ENCODE measurements at regions not wholly inside any gene's neighbourhood (a gene's known extent, or its start where the extent isn't known, plus 50 kb on each side); places are given as distances from the start of the nearest gene placed in this dataset.
"Not testable (repeated sequence)": the region's sequence is repeated elsewhere in the genome, so short reads cannot be mapped to it uniquely, and the experiment has no call there.

- in situ Hi-C loops (cut with MboI; ENCODE audit: low sequenced_read_pairs), result no loop called here
- Histone ChIP-seq H3K4me1 (no peaks in the 10 kb centered on the region), H3K4me3 (no peak overlapping the region), H3K27me3 (ENCODE audit: low read depth) (no peaks in the 10 kb centered on the region), H3K36me3 (replicated peaks) (no peaks in the 10 kb centered on the region), H3K9me3 (no peaks in the 10 kb centered on the region)
- no peak for DNase-seq (ENCODE audit: low spot score in 2 of 2)
Measured at GRCh38 chr2:236991874-236992273, 93.8 kb upstream of the COPS8 start.

- no peaks in the 10 kb centered on the region for H3K9me3 ChIP-seq
- H3K27me3 ChIP-seq (ENCODE audit: low read depth), result no peaks in the 10 kb centered on the region
- no peaks in the 10 kb centered on the region for H3K4me1 ChIP-seq
- in situ Hi-C loops (cut with MboI; ENCODE audit: low sequenced_read_pairs), result no loop called here
- H3K36me3 ChIP-seq (replicated peaks), result no peaks in the 10 kb centered on the region
- DNase-seq (ENCODE audit: low spot score in 2 of 2), result no peak
- no peak overlapping the region for H3K4me3 ChIP-seq
Measured at GRCh38 chr2:236993286-236993685, 92.4 kb upstream of the COPS8 start.

- H3K36me3 ChIP-seq (replicated peaks), result no peaks in the 10 kb centered on the region
- no peak for DNase-seq (ENCODE audit: low spot score in 2 of 2)
- in situ Hi-C loops (cut with MboI; ENCODE audit: low sequenced_read_pairs), result no loop called here
Measured at GRCh38 chr2:236994361-236994760, 91.3 kb upstream of the COPS8 start.

GRCh38 chr2:236997069-236997715 lies 88.5 kb upstream of the COPS8 start:
- Histone ChIP-seq H3K9me3 (no peaks in the 10 kb centered on the region), H3K4me3 (no peak overlapping the region), H3K4me1 (no peaks in the 10 kb centered on the region), H3K27me3 (ENCODE audit: low read depth) (no peaks in the 10 kb centered on the region), H3K36me3 (replicated peaks) (no peaks in the 10 kb centered on the region)
- in situ Hi-C loops (cut with MboI; ENCODE audit: low sequenced_read_pairs), result no loop called here
- DNase-seq (ENCODE audit: low spot score in 2 of 2), result no peak

More at GRCh38 chr2:236994361-236994760, 91.3 kb upstream of the COPS8 start:
- Histone ChIP-seq H3K9me3 (no peaks in the 10 kb centered on the region), H3K27me3 (ENCODE audit: low read depth) (no peaks in the 10 kb centered on the region), H3K4me1 (no peaks in the 10 kb centered on the region), H3K4me3 (no peak overlapping the region)

GRCh38 chr2:236998236-236998635 lies 87.5 kb upstream of the COPS8 start:
- no peak for DNase-seq (ENCODE audit: low spot score in 2 of 2)
- Histone ChIP-seq H3K27me3 (ENCODE audit: low read depth) (no peaks in the 10 kb centered on the region), H3K4me1 (no peaks in the 10 kb centered on the region), H3K9me3 (no peaks in the 10 kb centered on the region), H3K4me3 (no peak overlapping the region), H3K36me3 (replicated peaks) (no peaks in the 10 kb centered on the region)
- in situ Hi-C loops (cut with MboI; ENCODE audit: low sequenced_read_pairs), result no loop called here

- H3K4me3 ChIP-seq, result no peak overlapping the region
- no peak for DNase-seq (ENCODE audit: low spot score in 2 of 2)
- no peaks in the 10 kb centered on the region for H3K9me3 ChIP-seq
- H3K4me1 ChIP-seq, result no peaks in the 10 kb centered on the region
- no peaks in the 10 kb centered on the region for H3K27me3 ChIP-seq (ENCODE audit: low read depth)
- in situ Hi-C loops (cut with MboI; ENCODE audit: low sequenced_read_pairs), result no loop called here
- no peaks in the 10 kb centered on the region for H3K36me3 ChIP-seq (replicated peaks)
Measured at GRCh38 chr2:236998758-236999157, 86.9 kb upstream of the COPS8 start.

- Histone ChIP-seq H3K27me3 (ENCODE audit: low read depth) (no peaks in the 10 kb centered on the region), H3K9me3 (no peaks in the 10 kb centered on the region), H3K4me3 (no peak overlapping the region), H3K36me3 (replicated peaks) (no peaks in the 10 kb centered on the region), H3K4me1 (no peaks in the 10 kb centered on the region)
- DNase-seq (ENCODE audit: low spot score in 2 of 2), result no peak
- in situ Hi-C loops (cut with MboI; ENCODE audit: low sequenced_read_pairs), result no loop called here
Measured at GRCh38 chr2:237000481-237000880, 85.2 kb upstream of the COPS8 start.

GRCh38 chr2:237005341-237005740 lies 80.3 kb upstream of the COPS8 start:
- H3K4me1 ChIP-seq; in situ Hi-C loops (cut with MboI; ENCODE audit: low sequenced_read_pairs); H3K4me3 ChIP-seq; H3K27me3 ChIP-seq (ENCODE audit: low read depth); H3K36me3 ChIP-seq (replicated peaks); H3K9me3 ChIP-seq; DNase-seq (ENCODE audit: low spot score in 2 of 2): not testable (repeated sequence)

- in situ Hi-C loops (cut with MboI; ENCODE audit: low sequenced_read_pairs), result no loop called here
- no peaks in the 10 kb centered on the region for H3K4me1 ChIP-seq
- H3K9me3 ChIP-seq, result no peaks in the 10 kb centered on the region
- no peak for DNase-seq (ENCODE audit: low spot score in 2 of 2)
- no peaks in the 10 kb centered on the region for H3K36me3 ChIP-seq (replicated peaks)
- H3K4me3 ChIP-seq, result no peak overlapping the region
- H3K27me3 ChIP-seq (ENCODE audit: low read depth), result no peaks in the 10 kb centered on the region
Measured at GRCh38 chr2:237011206-237011795, 74.4 kb upstream of the COPS8 start.

GRCh38 chr2:237012004-237012403 lies 73.7 kb upstream of the COPS8 start:
- no peaks in the 10 kb centered on the region for H3K36me3 ChIP-seq (replicated peaks)
- in situ Hi-C loops (cut with MboI; ENCODE audit: low sequenced_read_pairs), result no loop called here
- DNase-seq (ENCODE audit: low spot score in 2 of 2), result no peak
- H3K4me3 ChIP-seq, result no peak overlapping the region
- no peaks in the 10 kb centered on the region for H3K27me3 ChIP-seq (ENCODE audit: low read depth)
- no peaks in the 10 kb centered on the region for H3K9me3 ChIP-seq
- H3K4me1 ChIP-seq, result no peaks in the 10 kb centered on the region

- Histone ChIP-seq H3K9me3 (no peaks in the 10 kb centered on the region), H3K27me3 (ENCODE audit: low read depth) (no peaks in the 10 kb centered on the region), H3K4me3 (no peak overlapping the region), H3K4me1 (no peaks in the 10 kb centered on the region), H3K36me3 (replicated peaks) (no peaks in the 10 kb centered on the region)
- no peak for DNase-seq (ENCODE audit: low spot score in 2 of 2)
- in situ Hi-C loops (cut with MboI; ENCODE audit: low sequenced_read_pairs), result no loop called here
Measured at GRCh38 chr2:237012577-237013267, 73.0 kb upstream of the COPS8 start.

- DNase-seq (ENCODE audit: low spot score in 2 of 2), result no peak
- H3K4me3 ChIP-seq, result no peak overlapping the region
- H3K36me3 ChIP-seq (replicated peaks), result no peaks in the 10 kb centered on the region
- no peaks in the 10 kb centered on the region for H3K27me3 ChIP-seq (ENCODE audit: low read depth)
- H3K9me3 ChIP-seq, result no peaks in the 10 kb centered on the region
- H3K4me1 ChIP-seq, result no peaks in the 10 kb centered on the region
- in situ Hi-C loops (cut with MboI; ENCODE audit: low sequenced_read_pairs), result no loop called here
Measured at GRCh38 chr2:237016121-237016915, 69.4 kb upstream of the COPS8 start.

- in situ Hi-C loops (cut with MboI; ENCODE audit: low sequenced_read_pairs), result no loop called here
- H3K4me1 ChIP-seq, result no peaks in the 10 kb centered on the region
- H3K9me3 ChIP-seq, result no peaks in the 10 kb centered on the region
- H3K27me3 ChIP-seq (ENCODE audit: low read depth), result no peaks in the 10 kb centered on the region
- no peak overlapping the region for H3K4me3 ChIP-seq
- no peak for DNase-seq (ENCODE audit: low spot score in 2 of 2)
- no peaks in the 10 kb centered on the region for H3K36me3 ChIP-seq (replicated peaks)
Measured at GRCh38 chr2:237020090-237020489, 65.6 kb upstream of the COPS8 start.

GRCh38 chr2:237022533-237022932 lies 63.2 kb upstream of the COPS8 start:
- H3K4me1 ChIP-seq, result no peaks in the 10 kb centered on the region
- H3K27me3 ChIP-seq (ENCODE audit: low read depth), result no peaks in the 10 kb centered on the region
- H3K9me3 ChIP-seq, result no peaks in the 10 kb centered on the region
- DNase-seq (ENCODE audit: low spot score in 2 of 2), result no peak
- H3K4me3 ChIP-seq, result no peak overlapping the region
- no peaks in the 10 kb centered on the region for H3K36me3 ChIP-seq (replicated peaks)
- in situ Hi-C loops (cut with MboI; ENCODE audit: low sequenced_read_pairs), result no loop called here

Data from HAP-1 (cell line).